RWPE1 (cell line): ENCODE measurements at regions not wholly inside any gene's neighbourhood (a gene's known extent, or its start where the extent isn't known, plus 50 kb on each side); places are given as distances from the start of the nearest gene placed in this dataset.
A peak's percentile ranks its signal among the peaks of the same experiment; 100 is the strongest.
"Not testable (repeated sequence)": the region's sequence is repeated elsewhere in the genome, so short reads cannot be mapped to it uniquely, and the experiment has no call there.

Experiments
- CTCF ChIA-PET: fragments of 350-600 bp; sonication (Branson Sonifier 250); formaldehyde crosslinking; extraction: SDS; loops from one replicate; lab custom pipeline; 2021; lab: Yijun Ruan, JAX
- POLR2A ChIA-PET: fragments of 400-600 bp; formaldehyde crosslinking; extraction: SDS; loops from one replicate; lab custom pipeline; 2020; ENCODE audit warnings: antibody characterized with exemption; ENCODE audit not compliant: low non-redundant PET; lab: Yijun Ruan, JAX
- DNase-seq: peaks from one replicate; pipeline ENCODE4 v3.0.0; 2012; ENCODE audit warnings: low spot score
- H3K27ac ChIP-seq: fragments of 450-650 bp; 2 replicates; pipeline ENCODE4 v1.5.1; 2017
- TF ChIP-seq, protein P1 (sequence below): fragments of 450-650 bp; conservative IDR thresholded peaks from 2 replicates; pipeline ENCODE4 v1.5.1; 2017; ENCODE audit warnings: low read depth, mild to moderate bottlenecking

DNA sequence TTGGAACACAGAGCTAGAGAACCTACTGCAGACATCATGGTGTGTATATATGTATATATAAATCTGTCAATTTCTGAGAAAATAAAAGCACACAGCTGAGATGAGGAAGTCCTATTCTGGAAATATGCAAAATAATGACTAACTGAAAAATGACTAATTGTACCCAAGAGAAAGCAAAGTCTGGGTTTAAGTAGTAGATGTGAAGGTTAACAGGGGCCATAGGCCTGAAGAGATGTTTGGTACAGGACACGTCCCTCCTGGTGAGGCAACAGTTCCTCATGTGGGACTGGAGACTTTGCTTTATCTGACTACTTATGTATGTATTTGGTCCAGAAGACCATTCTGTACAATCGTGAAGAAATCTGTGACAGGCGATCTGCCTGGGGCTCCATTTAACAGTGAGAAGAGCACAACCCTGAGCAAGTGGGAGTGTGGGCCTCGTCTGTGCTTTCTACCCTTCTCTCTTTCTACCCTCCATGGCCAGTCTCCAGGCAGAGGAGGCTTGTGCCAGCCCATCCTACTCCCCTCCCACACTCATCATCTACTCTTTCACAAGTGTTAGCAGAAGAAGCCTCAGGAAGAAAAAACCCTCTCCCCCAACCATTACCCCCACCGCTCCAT is 67.5 kb downstream of the SLC41A2 start:
- POLR2A ChIA-PET = interaction anchor here (0.6 kb wide), 1 partner anchor 63 kb away, joined by 3 read pairs; no protein-coding TSS in a partner anchor
- TF ChIP-seq, protein P1, sequence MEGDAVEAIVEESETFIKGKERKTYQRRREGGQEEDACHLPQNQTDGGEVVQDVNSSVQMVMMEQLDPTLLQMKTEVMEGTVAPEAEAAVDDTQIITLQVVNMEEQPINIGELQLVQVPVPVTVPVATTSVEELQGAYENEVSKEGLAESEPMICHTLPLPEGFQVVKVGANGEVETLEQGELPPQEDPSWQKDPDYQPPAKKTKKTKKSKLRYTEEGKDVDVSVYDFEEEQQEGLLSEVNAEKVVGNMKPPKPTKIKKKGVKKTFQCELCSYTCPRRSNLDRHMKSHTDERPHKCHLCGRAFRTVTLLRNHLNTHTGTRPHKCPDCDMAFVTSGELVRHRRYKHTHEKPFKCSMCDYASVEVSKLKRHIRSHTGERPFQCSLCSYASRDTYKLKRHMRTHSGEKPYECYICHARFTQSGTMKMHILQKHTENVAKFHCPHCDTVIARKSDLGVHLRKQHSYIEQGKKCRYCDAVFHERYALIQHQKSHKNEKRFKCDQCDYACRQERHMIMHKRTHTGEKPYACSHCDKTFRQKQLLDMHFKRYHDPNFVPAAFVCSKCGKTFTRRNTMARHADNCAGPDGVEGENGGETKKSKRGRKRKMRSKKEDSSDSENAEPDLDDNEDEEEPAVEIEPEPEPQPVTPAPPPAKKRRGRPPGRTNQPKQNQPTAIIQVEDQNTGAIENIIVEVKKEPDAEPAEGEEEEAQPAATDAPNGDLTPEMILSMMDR = no peak
- CTCF ChIA-PET = no interaction called here

GRCh38 chr12:104889735-104890134 is 68.4 kb downstream of the SLC41A2 start:
- no peak overlapping the region for H3K27ac ChIP-seq
- DNase-seq = no peak
- TF ChIP-seq, protein P1 = no peak
- CTCF ChIA-PET = interaction anchor here (0.6 kb wide), 1 partner anchor 288 kb away, joined by 3 read pairs; no protein-coding TSS in a partner anchor
- POLR2A ChIA-PET = no interaction called here

More for the DNA sequence above, 67.5 kb downstream of the SLC41A2 start:
- no peak for DNase-seq
- no peak overlapping the region for H3K27ac ChIP-seq

- TF ChIP-seq, protein P1 = no peak
- no peak overlapping the region for H3K27ac ChIP-seq
- ChIA-PET CTCF (interaction anchor here (0.6 kb wide), 1 partner anchor 287 kb away, joined by 3 read pairs; no protein-coding TSS in a partner anchor), POLR2A (no interaction called here)
- no peak for DNase-seq
Observed at GRCh38 chr12:104888892-104889291, 69.2 kb downstream of the SLC41A2 start.

DNA sequence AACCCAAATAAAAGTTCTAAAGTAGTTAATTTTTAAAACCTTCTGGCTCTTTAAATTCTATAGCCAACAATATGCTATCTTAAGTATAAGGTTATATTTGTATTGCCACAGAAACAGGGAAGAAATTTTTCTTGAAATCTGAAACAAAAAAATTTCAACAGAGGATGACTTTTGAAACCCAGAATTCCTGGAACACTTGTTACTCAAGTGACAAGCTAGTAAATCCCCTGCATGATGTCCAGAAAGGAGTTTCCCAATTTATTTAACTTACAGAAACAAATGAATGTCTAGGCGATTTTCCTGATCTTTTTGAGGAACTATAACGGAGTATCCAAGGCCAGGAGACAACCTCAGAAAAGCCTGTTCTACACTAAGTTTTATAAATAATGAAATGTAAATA is 69.6 kb downstream of the SLC41A2 start:
- CTCF ChIA-PET = no interaction called here
- no peak overlapping the region for H3K27ac ChIP-seq
- POLR2A ChIA-PET = no interaction called here
- no peak for DNase-seq
- TF ChIP-seq, protein P1 = no peak

- DNase-seq = no peak
- no peak overlapping the region for H3K27ac ChIP-seq
- TF ChIP-seq, protein P1 = no peak
- ChIA-PET CTCF (interaction anchor here (0.9 to 1.2 kb wide), 2 partner anchors 12 to 506 kb away, joined by 3 to 4 read pairs; no protein-coding TSS in a partner anchor), POLR2A (no interaction called here)
Observed at GRCh38 chr12:104887452-104887851, 70.6 kb downstream of the SLC41A2 start.

- POLR2A ChIA-PET = no interaction called here
- TF ChIP-seq, protein P1 = no peak
- DNase-seq = peak; percentile 9
- no peak overlapping the region for H3K27ac ChIP-seq
- CTCF ChIA-PET = interaction anchor here (1.2 kb wide), 1 partner anchor 505 kb away, joined by 4 read pairs; no protein-coding TSS in a partner anchor
Observed at GRCh38 chr12:104886418-104887401, 71.4 kb downstream of the SLC41A2 start.

- POLR2A ChIA-PET, DNase-seq, H3K27ac ChIP-seq: not testable (repeated sequence)
- CTCF ChIA-PET = interaction anchor here (0.7 kb wide), 1 partner anchor 199 kb away, joined by 3 read pairs; no protein-coding TSS in a partner anchor
Observed at GRCh38 chr12:104878858-104879257, 79.2 kb downstream of the SLC41A2 start.
